ENCODE measurements at regions not wholly inside any gene's neighbourhood (a gene's known extent, or its start where the extent isn't known, plus 50 kb on each side); places are given as distances from the start of the nearest gene placed in this dataset.

DNA sequence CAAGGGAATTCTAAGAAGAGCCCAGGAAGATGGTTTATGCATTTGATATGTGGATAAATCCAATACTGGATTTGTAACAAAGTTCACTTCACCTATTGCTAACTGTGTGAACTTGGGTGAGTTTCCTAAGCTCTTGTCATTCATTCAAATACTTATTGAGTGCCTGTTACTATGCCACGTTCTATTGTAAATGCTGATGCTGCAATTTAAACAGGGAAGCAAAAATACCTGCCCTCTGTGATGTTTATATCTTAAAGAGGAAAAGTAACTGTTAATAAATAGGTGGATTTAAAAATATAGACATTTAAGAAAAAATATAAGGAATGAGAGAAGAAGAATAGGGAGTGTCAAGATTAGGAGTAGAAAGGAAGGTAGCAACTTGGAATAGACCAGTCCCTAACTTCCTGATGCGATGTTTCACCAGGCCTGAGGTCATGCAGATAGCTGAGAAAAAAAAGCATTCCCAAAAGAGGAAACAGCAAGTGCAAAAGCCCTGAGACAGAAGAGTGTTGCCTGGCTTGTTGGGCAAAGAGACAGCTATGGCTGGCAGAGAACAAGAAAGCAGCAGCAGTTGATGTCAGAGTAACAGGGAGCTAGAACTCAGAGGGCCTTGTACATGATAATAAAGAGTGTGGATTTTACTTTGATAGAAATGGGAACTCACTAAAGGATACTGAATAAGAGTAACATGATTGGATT, 54.3 kb upstream of the TCF21 start:
- H3K9me3 Mint-ChIP-seq (ENCODE audit: unreplicated experiment), result no peaks in the 10 kb centered on the region
- no TSS peak for BruUV-seq (replicated peaks)
- POLR2A ChIA-PET, result no interaction called here
- H3K27me3 Mint-ChIP-seq (ENCODE audit: insufficient read depth, unreplicated experiment), result peaks cover 3% of the 10 kb centered on the region
- no peak overlapping the region for H3K27ac Mint-ChIP-seq (ENCODE audit: unreplicated experiment)
- TF ChIP-seq, protein P1, sequence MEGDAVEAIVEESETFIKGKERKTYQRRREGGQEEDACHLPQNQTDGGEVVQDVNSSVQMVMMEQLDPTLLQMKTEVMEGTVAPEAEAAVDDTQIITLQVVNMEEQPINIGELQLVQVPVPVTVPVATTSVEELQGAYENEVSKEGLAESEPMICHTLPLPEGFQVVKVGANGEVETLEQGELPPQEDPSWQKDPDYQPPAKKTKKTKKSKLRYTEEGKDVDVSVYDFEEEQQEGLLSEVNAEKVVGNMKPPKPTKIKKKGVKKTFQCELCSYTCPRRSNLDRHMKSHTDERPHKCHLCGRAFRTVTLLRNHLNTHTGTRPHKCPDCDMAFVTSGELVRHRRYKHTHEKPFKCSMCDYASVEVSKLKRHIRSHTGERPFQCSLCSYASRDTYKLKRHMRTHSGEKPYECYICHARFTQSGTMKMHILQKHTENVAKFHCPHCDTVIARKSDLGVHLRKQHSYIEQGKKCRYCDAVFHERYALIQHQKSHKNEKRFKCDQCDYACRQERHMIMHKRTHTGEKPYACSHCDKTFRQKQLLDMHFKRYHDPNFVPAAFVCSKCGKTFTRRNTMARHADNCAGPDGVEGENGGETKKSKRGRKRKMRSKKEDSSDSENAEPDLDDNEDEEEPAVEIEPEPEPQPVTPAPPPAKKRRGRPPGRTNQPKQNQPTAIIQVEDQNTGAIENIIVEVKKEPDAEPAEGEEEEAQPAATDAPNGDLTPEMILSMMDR (IDR thresholded peaks at IDR 0.05; ENCODE audit: insufficient read depth in 1 of 2, low read depth in 1 of 2, low read length in 1 of 2, severe bottlenecking in 1 of 2, unreplicated experiment in 1 of 2), result no peak
- H3K4me1 Mint-ChIP-seq (ENCODE audit: low read depth, unreplicated experiment), result no peaks in the 10 kb centered on the region
- CTCF ChIA-PET, result no interaction called here
- intact Hi-C loops (cut with micrococcal nuclease; ENCODE audit: unreplicated experiment), result loop anchor here (5.0 kb wide), 1 partner anchor 263 kb away; no protein-coding TSS in a partner anchor
- H3K4me1 ChIP-seq, result no peaks in the 10 kb centered on the region
- no peak overlapping the region for H3K4me3 Mint-ChIP-seq (ENCODE audit: unreplicated experiment)
- H3K9me3 ChIP-seq, result no peaks in the 10 kb centered on the region
- no peak overlapping the region for H3K4me3 ChIP-seq (ENCODE audit: low read depth, low read length)
- no peaks in the 10 kb centered on the region for H3K36me3 ChIP-seq (ENCODE audit: control insufficient read depth, insufficient read depth, low read length)
- no peak for DNase-seq
- H3K36me3 Mint-ChIP-seq (ENCODE audit: insufficient read depth, unreplicated experiment), result no peaks in the 10 kb centered on the region
- no peaks in the 10 kb centered on the region for H3K27me3 ChIP-seq (replicated peaks; ENCODE audit: control insufficient read depth, insufficient read depth, low read length)

- intact Hi-C loops (cut with micrococcal nuclease; ENCODE audit: unreplicated experiment), result loop anchor here (5.0 kb wide), 1 partner anchor 261 kb away; no protein-coding TSS in a partner anchor
- CTCF ChIA-PET, result interaction anchor here (0.8 kb wide), 1 partner anchor 81 kb away, joined by 5 read pairs; no protein-coding TSS in a partner anchor
Measured at GRCh38 chr6:133835901-133836300, 53.0 kb upstream of the TCF21 start.

GRCh38 chr6:133837801-133838349, 51.0 kb upstream of the TCF21 start:
- H3K9me3 Mint-ChIP-seq (ENCODE audit: unreplicated experiment), result no peaks in the 10 kb centered on the region
- Histone ChIP-seq H3K36me3 (ENCODE audit: control insufficient read depth, insufficient read depth, low read length) (no peaks in the 10 kb centered on the region), H3K27me3 (replicated peaks; ENCODE audit: control insufficient read depth, insufficient read depth, low read length) (no peaks in the 10 kb centered on the region), H3K4me1 (no peaks in the 10 kb centered on the region), H3K4me3 (ENCODE audit: low read depth, low read length) (peak overlapping the region; percentile 47), H3K9me3 (no peaks in the 10 kb centered on the region)
- peak overlapping the region; percentile 70 for H3K4me3 Mint-ChIP-seq (ENCODE audit: unreplicated experiment)
- no peaks in the 10 kb centered on the region for H3K4me1 Mint-ChIP-seq (ENCODE audit: low read depth, unreplicated experiment)
- ChIA-PET CTCF (interaction anchor here (0.6 to 1.1 kb wide), 6 partner anchors 79 to 606 kb away, joined by 4 to 33 read pairs (median 12); no protein-coding TSS in a partner anchor), POLR2A (interaction anchor here (0.6 kb wide), 1 partner anchor 269 kb away, joined by 3 read pairs; no protein-coding TSS in a partner anchor)
- intact Hi-C loops (cut with micrococcal nuclease; ENCODE audit: unreplicated experiment), result loop anchor here (1.0 to 5.0 kb wide), 3 partner anchors 78 to 269 kb away; no protein-coding TSS in a partner anchor
- DNase-seq, result peak; percentile 67 to 83
- TF ChIP-seq, protein P1 (IDR thresholded peaks at IDR 0.05; ENCODE audit: insufficient read depth in 1 of 2, low read depth in 1 of 2, low read length in 1 of 2, severe bottlenecking in 1 of 2, unreplicated experiment in 1 of 2), result peak; percentile 89
- H3K36me3 Mint-ChIP-seq (ENCODE audit: insufficient read depth, unreplicated experiment), result no peaks in the 10 kb centered on the region
- BruUV-seq (replicated peaks), result no TSS peak
- H3K27me3 Mint-ChIP-seq (ENCODE audit: insufficient read depth, unreplicated experiment), result no peaks in the 10 kb centered on the region
- H3K27ac Mint-ChIP-seq (ENCODE audit: unreplicated experiment), result peak overlapping the region; percentile 48

More at GRCh38 chr6:133835901-133836300, 53.0 kb upstream of the TCF21 start:
- H3K4me1 ChIP-seq, result no peaks in the 10 kb centered on the region
- H3K27me3 ChIP-seq (replicated peaks; ENCODE audit: control insufficient read depth, insufficient read depth, low read length), result no peaks in the 10 kb centered on the region
- POLR2A ChIA-PET, result no interaction called here
- Mint-ChIP-seq H3K27me3 (ENCODE audit: insufficient read depth, unreplicated experiment) (peaks cover under 1% of the 10 kb centered on the region), H3K9me3 (ENCODE audit: unreplicated experiment) (no peaks in the 10 kb centered on the region), H3K4me1 (ENCODE audit: low read depth, unreplicated experiment) (no peaks in the 10 kb centered on the region), H3K36me3 (ENCODE audit: insufficient read depth, unreplicated experiment) (no peaks in the 10 kb centered on the region), H3K27ac (ENCODE audit: unreplicated experiment) (no peak overlapping the region), H3K4me3 (ENCODE audit: unreplicated experiment) (no peak overlapping the region)
- DNase-seq, result no peak
- no peak overlapping the region for H3K4me3 ChIP-seq (ENCODE audit: low read depth, low read length)
- TF ChIP-seq, protein P1 (IDR thresholded peaks at IDR 0.05; ENCODE audit: insufficient read depth in 1 of 2, low read depth in 1 of 2, low read length in 1 of 2, severe bottlenecking in 1 of 2, unreplicated experiment in 1 of 2), result no peak
- no peaks in the 10 kb centered on the region for H3K36me3 ChIP-seq (ENCODE audit: control insufficient read depth, insufficient read depth, low read length)
- H3K9me3 ChIP-seq, result no peaks in the 10 kb centered on the region
- no TSS peak for BruUV-seq (replicated peaks)

All from Caco-2 (cell line).